Bronchial epithelial cell (primary cell): ENCODE measurements at regions not wholly inside any gene's neighbourhood (a gene's known extent, or its start where the extent isn't known, plus 50 kb on each side); places are given as distances from the start of the nearest gene placed in this dataset.

ENCODE experiments used
- DNase-seq: peaks from one replicate; pipeline ENCODE4 v3.0.0-alpha.2; 2010; ENCODE audit warnings: low read depth
- FAIRE-seq: peaks from 2 replicates; lab custom pipeline; 2011; peaks lifted over from hg19 to GRCh38; lab: Jason Lieb, UNC
- H3K27me3 ChIP-seq: 2 replicates; pipeline ENCODE4 v1.5.1; 2011; ENCODE audit warnings: low read length; ENCODE audit not compliant: control insufficient read depth, insufficient read depth
- H3K36me3 ChIP-seq: 2 replicates; pipeline ENCODE4 v1.5.1; 2011; ENCODE audit warnings: low read length; ENCODE audit not compliant: control insufficient read depth, insufficient read depth
- H3K4me3 ChIP-seq: 2 replicates; pipeline ENCODE4 v1.5.1; 2011; ENCODE audit warnings: mild to moderate bottlenecking, low read depth, low read length, control low read depth
- TF ChIP-seq, protein P1 (sequence below): IDR thresholded peaks from 2 replicates; pipeline ENCODE4 v1.5.1; 2011; ENCODE audit warnings: mild to moderate bottlenecking, moderate library complexity, low read length, control low read depth, inconsistent platforms; ENCODE audit not compliant: insufficient read depth, severe bottlenecking

DNA sequence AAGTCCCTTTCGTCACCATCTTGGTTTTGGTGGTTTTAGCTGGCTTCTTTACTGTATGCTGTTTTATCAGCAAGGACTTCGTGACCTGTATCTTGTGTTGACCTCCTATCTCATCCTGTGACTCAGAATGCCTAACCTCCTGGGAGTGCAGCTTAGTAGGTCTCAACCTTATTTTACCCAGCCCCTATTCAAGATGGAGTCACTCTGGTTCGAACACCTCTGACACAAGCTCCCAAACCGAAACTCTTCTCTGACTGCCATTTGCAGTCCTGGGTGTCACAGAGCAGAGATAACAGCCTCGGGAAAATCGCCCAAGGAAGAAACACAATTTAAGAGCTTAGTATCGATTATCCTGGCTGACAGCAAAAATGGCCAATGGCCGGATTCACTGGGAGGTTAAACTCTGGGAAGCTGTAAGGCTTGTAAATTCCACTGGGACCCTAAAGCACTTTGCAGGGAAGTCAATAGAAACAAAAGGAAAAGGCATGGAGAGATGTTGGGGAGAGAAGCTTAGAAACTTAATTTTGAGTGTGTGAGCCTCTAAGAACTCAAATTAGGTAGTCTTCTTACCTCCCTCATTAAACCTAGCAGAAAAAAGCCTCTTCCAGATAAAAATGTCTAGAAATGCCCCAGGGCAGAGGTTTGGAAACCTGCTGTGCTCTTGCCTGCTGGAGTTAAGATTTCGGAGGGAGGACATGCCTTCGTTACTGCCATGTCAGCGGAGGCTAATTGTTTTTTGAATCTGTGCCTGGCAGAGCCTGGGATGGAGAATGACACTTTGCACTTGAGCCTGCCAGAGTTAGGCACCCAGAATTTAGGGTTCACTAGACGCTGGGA is 56.5 kb upstream of the RPH3A start:
- Histone ChIP-seq H3K27me3 (no peaks in the 10 kb centered on the region), H3K36me3 (no peaks in the 10 kb centered on the region), H3K4me3 (no peak overlapping the region)
- DNase-seq (no peak), FAIRE-seq (no peak)
- TF ChIP-seq, protein P1, sequence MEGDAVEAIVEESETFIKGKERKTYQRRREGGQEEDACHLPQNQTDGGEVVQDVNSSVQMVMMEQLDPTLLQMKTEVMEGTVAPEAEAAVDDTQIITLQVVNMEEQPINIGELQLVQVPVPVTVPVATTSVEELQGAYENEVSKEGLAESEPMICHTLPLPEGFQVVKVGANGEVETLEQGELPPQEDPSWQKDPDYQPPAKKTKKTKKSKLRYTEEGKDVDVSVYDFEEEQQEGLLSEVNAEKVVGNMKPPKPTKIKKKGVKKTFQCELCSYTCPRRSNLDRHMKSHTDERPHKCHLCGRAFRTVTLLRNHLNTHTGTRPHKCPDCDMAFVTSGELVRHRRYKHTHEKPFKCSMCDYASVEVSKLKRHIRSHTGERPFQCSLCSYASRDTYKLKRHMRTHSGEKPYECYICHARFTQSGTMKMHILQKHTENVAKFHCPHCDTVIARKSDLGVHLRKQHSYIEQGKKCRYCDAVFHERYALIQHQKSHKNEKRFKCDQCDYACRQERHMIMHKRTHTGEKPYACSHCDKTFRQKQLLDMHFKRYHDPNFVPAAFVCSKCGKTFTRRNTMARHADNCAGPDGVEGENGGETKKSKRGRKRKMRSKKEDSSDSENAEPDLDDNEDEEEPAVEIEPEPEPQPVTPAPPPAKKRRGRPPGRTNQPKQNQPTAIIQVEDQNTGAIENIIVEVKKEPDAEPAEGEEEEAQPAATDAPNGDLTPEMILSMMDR, result no peak

DNA sequence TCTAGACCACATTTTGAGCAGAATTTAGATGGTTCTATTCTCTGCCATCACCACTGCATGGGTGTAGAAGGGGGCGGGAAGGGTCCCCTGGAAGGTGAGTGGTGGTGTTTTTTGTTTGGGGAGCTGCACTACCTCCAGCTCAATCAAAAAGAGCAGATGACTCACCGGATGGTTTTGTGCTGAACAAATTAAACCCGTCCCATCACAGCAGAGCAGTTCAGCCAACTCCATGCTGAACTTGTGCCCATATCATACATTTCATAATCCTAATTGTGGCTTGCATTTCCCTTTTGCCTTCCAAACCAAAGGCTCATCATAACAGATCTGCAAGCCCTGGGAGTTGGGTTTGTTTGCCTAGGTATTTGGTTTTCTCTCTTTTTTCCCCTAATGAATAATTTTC is 53.0 kb upstream of the RPH3A start:
- Histone ChIP-seq H3K36me3 (no peaks in the 10 kb centered on the region), H3K4me3 (no peak overlapping the region), H3K27me3 (no peaks in the 10 kb centered on the region)
- TF ChIP-seq, protein P1, result no peak
- FAIRE-seq, result no peak
- DNase-seq, result peak; percentile 9

DNA sequence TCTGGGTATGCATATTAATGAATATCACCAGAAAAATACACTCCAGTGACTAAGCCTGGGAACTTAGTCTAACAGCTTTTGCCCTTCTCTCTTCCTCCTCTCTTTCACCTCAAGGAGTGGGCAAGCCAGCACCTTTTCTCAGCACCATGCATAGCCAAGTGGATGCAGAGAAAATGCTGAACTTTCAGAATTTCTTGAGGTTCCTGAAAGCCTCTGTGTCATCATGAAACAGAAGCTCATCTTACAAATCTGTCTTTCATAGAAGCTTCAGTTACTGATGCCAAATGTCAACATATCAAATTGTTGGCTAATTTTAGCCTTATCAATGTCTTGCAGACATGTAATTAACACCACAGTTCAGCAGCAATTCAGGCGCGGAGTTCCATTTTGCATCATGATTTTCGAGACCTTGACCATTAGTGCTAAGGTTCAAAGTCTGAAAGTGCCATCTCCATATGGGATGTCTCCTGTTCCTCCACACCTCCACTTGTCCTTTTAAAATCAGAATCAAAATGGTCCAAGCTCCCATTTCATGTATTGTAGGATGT is 51.1 kb upstream of the RPH3A start:
- FAIRE-seq, result no peak
- H3K36me3 ChIP-seq, result no peaks in the 10 kb centered on the region
- H3K27me3 ChIP-seq, result peaks cover under 1% of the 10 kb centered on the region
- TF ChIP-seq, protein P1, result no peak
- no peak for DNase-seq
- no peak overlapping the region for H3K4me3 ChIP-seq

DNA sequence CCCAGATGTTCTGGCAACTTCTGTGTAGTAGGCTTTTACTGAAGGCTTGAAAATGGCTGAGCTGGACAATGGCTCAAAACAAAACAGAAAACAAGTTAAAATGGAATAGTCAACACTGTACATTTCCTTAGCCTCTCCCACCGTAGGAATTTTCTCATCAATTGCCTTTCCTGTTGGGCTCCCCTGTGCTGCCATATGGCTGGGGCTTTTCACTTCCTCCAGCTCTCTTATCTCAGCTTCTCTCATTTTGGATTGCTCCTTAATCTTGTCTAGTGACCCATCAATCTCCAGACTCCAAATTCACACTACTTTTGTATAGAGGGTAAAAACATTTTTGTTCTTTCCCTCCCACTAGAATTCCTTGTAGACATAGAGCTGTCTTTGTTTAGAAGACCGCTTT is 50.4 kb upstream of the RPH3A start:
- TF ChIP-seq, protein P1, result no peak
- H3K27me3 ChIP-seq, result peaks cover 3% of the 10 kb centered on the region
- H3K4me3 ChIP-seq, result no peak overlapping the region
- no peaks in the 10 kb centered on the region for H3K36me3 ChIP-seq
- no peak for FAIRE-seq
- no peak for DNase-seq
